ENCODE measurements at regions not wholly inside any gene's neighbourhood (a gene's known extent, or its start where the extent isn't known, plus 50 kb on each side); places are given as distances from the start of the nearest gene placed in this dataset.

DNA sequence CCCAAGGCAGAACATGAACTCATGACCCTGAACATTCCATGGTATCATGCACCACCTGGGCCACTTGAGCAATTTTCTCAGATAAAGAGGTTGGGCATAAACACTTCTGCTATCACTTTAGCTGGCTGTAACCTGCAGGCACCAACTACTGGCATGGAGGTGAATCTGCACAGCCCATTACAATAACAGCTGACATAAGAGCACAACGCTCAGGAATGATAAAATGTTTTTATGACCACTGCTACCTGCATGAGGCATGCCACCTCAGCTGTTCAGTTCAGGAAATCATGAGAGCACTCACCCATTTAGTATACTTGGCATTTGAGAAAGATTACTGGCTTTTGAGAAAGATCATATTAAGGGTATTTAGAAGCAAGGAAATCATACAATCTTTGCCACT, 85.7 kb upstream of the SPIN4 start:
- WGBS (ENCODE audit: insufficient coverage), result no CpG with 5 or more reads among the region's 1 CpG
- POLR2A ChIA-PET, result no interaction called here
- Histone ChIP-seq H3K9me3 (ENCODE audit: control extremely low read depth in 1 of 5, control insufficient read depth in 4 of 5, insufficient read depth in 2 of 5, low read depth in 1 of 5, low read length in 4 of 5) (peaks cover 0 to 6% (median 2%) of the 10 kb centered on the region in 5 experiments), H3K4me1 (ENCODE audit: control extremely low read depth in 1 of 4, control insufficient read depth in 4 of 4, insufficient read depth in 4 of 4, low read length in 3 of 4) (no peaks in the 10 kb centered on the region), H3K4me3 (ENCODE audit: control insufficient read depth in 1 of 7, extremely low read depth in 1 of 7, insufficient read depth in 4 of 7, low read depth in 2 of 7, low read length in 6 of 7) (no peak overlapping the region), H3K27ac (ENCODE audit: insufficient read depth in 1 of 2, low read depth in 1 of 2, low read length in 2 of 2, poor library complexity in 1 of 2, severe bottlenecking in 2 of 2) (no peak overlapping the region), H3K36me3 (ENCODE audit: control insufficient read depth in 4 of 4, insufficient read depth in 4 of 4, low read length in 3 of 4) (peaks cover 0 to 13% (median 0%) of the 10 kb centered on the region in 4 experiments), H3K27me3 (replicated peaks in 2 of 5; ENCODE audit: control insufficient read depth in 4 of 5, insufficient read depth in 5 of 5, low read length in 4 of 5) (no peaks in the 10 kb centered on the region)
- CTCF ChIA-PET, result no interaction called here
- DNase-seq, result no peak

- POLR2A ChIA-PET, result no interaction called here
- CTCF ChIA-PET, result no interaction called here
- WGBS (ENCODE audit: insufficient coverage), result 34% methylated on average over 3 of the region's 6 CpGs
Observed at GRCh38 chrX:63434665-63435064, 83.5 kb upstream of the SPIN4 start.

GRCh38 chrX:63434206-63434605, 83.1 kb upstream of the SPIN4 start:
- Histone ChIP-seq H3K4me3 (ENCODE audit: control insufficient read depth in 1 of 7, extremely low read depth in 1 of 7, insufficient read depth in 4 of 7, low read depth in 2 of 7, low read length in 6 of 7) (no peak overlapping the region), H3K9me3 (ENCODE audit: control extremely low read depth in 1 of 5, control insufficient read depth in 4 of 5, insufficient read depth in 2 of 5, low read depth in 1 of 5, low read length in 4 of 5) (peaks cover 0 to 3% (median 0%) of the 10 kb centered on the region in 5 experiments), H3K36me3 (ENCODE audit: control insufficient read depth in 4 of 4, insufficient read depth in 4 of 4, low read length in 3 of 4) (peaks cover 0 to 20% (median 3%) of the 10 kb centered on the region in 4 experiments), H3K27me3 (replicated peaks in 2 of 5; ENCODE audit: control insufficient read depth in 4 of 5, insufficient read depth in 5 of 5, low read length in 4 of 5) (no peaks in the 10 kb centered on the region), H3K27ac (ENCODE audit: insufficient read depth in 1 of 2, low read depth in 1 of 2, low read length in 2 of 2, poor library complexity in 1 of 2, severe bottlenecking in 2 of 2) (no peak overlapping the region), H3K4me1 (ENCODE audit: control extremely low read depth in 1 of 4, control insufficient read depth in 4 of 4, insufficient read depth in 4 of 4, low read length in 3 of 4) (no peaks in the 10 kb centered on the region)
- WGBS (ENCODE audit: insufficient coverage), result 94% methylated on average over 9 of the region's 10 CpGs
- CTCF ChIA-PET, result no interaction called here
- POLR2A ChIA-PET, result no interaction called here
- no peak for DNase-seq

More at GRCh38 chrX:63434665-63435064, 83.5 kb upstream of the SPIN4 start:
- H3K4me1 ChIP-seq (ENCODE audit: control extremely low read depth in 1 of 4, control insufficient read depth in 4 of 4, insufficient read depth in 4 of 4, low read length in 3 of 4), result no peaks in the 10 kb centered on the region
- H3K27me3 ChIP-seq (replicated peaks in 2 of 5; ENCODE audit: control insufficient read depth in 4 of 5, insufficient read depth in 5 of 5, low read length in 4 of 5), result no peaks in the 10 kb centered on the region
- peaks cover 0 to 3% (median 0%) of the 10 kb centered on the region in 5 experiments for H3K9me3 ChIP-seq (ENCODE audit: control extremely low read depth in 1 of 5, control insufficient read depth in 4 of 5, insufficient read depth in 2 of 5, low read depth in 1 of 5, low read length in 4 of 5)
- H3K4me3 ChIP-seq (ENCODE audit: control insufficient read depth in 1 of 7, extremely low read depth in 1 of 7, insufficient read depth in 4 of 7, low read depth in 2 of 7, low read length in 6 of 7), result no peak overlapping the region
- DNase-seq, result no peak
- H3K36me3 ChIP-seq (ENCODE audit: control insufficient read depth in 4 of 4, insufficient read depth in 4 of 4, low read length in 3 of 4), result peaks cover 0 to 16% (median 3%) of the 10 kb centered on the region in 4 experiments
- H3K27ac ChIP-seq (ENCODE audit: insufficient read depth in 1 of 2, low read depth in 1 of 2, low read length in 2 of 2, poor library complexity in 1 of 2, severe bottlenecking in 2 of 2), result no peak overlapping the region

DNA sequence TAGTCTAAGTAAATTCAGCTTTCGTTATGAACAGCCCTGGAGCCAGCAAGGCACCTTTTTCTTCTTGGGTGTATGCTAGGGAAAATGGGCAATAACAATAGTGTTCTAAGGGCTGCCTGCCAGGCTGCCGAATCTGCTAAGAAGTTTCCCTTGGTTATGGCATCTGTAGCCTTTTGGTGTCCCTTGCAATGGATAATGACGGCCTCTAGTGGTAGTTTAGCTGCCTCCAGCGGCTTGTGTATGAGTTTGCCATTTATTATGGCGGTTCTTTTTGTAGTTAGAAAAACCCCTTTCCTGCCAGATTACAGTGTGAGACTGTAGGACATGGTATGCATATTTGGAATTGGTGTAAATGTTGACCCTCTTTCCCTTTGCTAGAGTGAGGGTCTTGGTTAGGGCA, 78.9 kb upstream of the SPIN4 start:
- H3K4me3 ChIP-seq (ENCODE audit: control insufficient read depth in 1 of 7, extremely low read depth in 1 of 7, insufficient read depth in 4 of 7, low read depth in 2 of 7, low read length in 6 of 7), result no peak overlapping the region
- H3K9me3 ChIP-seq (ENCODE audit: control extremely low read depth in 1 of 5, control insufficient read depth in 4 of 5, insufficient read depth in 2 of 5, low read depth in 1 of 5, low read length in 4 of 5), result peaks cover 0 to 5% (median 1%) of the 10 kb centered on the region in 5 experiments
- peaks cover 0 to 36% (median 6%) of the 10 kb centered on the region in 4 experiments for H3K36me3 ChIP-seq (ENCODE audit: control insufficient read depth in 4 of 4, insufficient read depth in 4 of 4, low read length in 3 of 4)
- POLR2A ChIA-PET, result no interaction called here
- CTCF ChIA-PET, result no interaction called here
- no peaks in the 10 kb centered on the region for H3K27me3 ChIP-seq (replicated peaks in 2 of 5; ENCODE audit: control insufficient read depth in 4 of 5, insufficient read depth in 5 of 5, low read length in 4 of 5)
- no peak overlapping the region for H3K27ac ChIP-seq (ENCODE audit: insufficient read depth in 1 of 2, low read depth in 1 of 2, low read length in 2 of 2, poor library complexity in 1 of 2, severe bottlenecking in 2 of 2)
- no peak for DNase-seq
- 65% methylated on average over 5 of the region's 5 CpGs for WGBS (ENCODE audit: insufficient coverage)
- H3K4me1 ChIP-seq (ENCODE audit: control extremely low read depth in 1 of 4, control insufficient read depth in 4 of 4, insufficient read depth in 4 of 4, low read length in 3 of 4), result no peaks in the 10 kb centered on the region

GRCh38 chrX:63428348-63428747, 77.2 kb upstream of the SPIN4 start:
- ChIA-PET CTCF (no interaction called here), POLR2A (no interaction called here)
- WGBS (ENCODE audit: insufficient coverage), result 84% methylated on average over 4 of the region's 5 CpGs
- Histone ChIP-seq H3K4me1 (ENCODE audit: control extremely low read depth in 1 of 4, control insufficient read depth in 4 of 4, insufficient read depth in 4 of 4, low read length in 3 of 4) (no peaks in the 10 kb centered on the region), H3K36me3 (ENCODE audit: control insufficient read depth in 4 of 4, insufficient read depth in 4 of 4, low read length in 3 of 4) (peaks cover 0 to 44% (median 6%) of the 10 kb centered on the region in 4 experiments), H3K4me3 (ENCODE audit: control insufficient read depth in 1 of 7, extremely low read depth in 1 of 7, insufficient read depth in 4 of 7, low read depth in 2 of 7, low read length in 6 of 7) (no peak overlapping the region), H3K27me3 (replicated peaks in 2 of 5; ENCODE audit: control insufficient read depth in 4 of 5, insufficient read depth in 5 of 5, low read length in 4 of 5) (no peaks in the 10 kb centered on the region), H3K9me3 (ENCODE audit: control extremely low read depth in 1 of 5, control insufficient read depth in 4 of 5, insufficient read depth in 2 of 5, low read depth in 1 of 5, low read length in 4 of 5) (peaks cover 0 to 7% (median 1%) of the 10 kb centered on the region in 5 experiments), H3K27ac (ENCODE audit: insufficient read depth in 1 of 2, low read depth in 1 of 2, low read length in 2 of 2, poor library complexity in 1 of 2, severe bottlenecking in 2 of 2) (no peak overlapping the region)
- no peak for DNase-seq

DNA sequence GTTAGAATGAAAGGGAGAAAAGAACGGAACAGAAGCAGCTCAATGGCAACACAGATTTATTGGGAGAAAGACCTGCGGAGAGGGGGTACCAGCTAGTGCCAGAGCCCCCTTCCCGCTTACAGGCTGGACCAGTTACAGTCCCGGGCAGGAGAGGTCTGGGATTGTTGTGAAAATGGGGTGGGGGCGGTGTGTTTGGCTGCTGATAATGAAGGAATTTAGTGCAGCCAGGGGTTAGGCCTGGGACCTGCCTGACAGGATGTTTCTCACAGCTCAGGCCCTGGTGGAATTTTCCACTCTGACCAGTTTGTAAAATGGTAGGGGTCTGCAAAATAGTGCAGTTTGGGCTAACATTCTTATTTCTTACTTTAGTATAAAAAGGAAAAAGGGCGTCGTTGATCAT, 75.4 kb upstream of the SPIN4 start:
- peaks cover 0 to 37% (median 6%) of the 10 kb centered on the region in 4 experiments for H3K36me3 ChIP-seq (ENCODE audit: control insufficient read depth in 4 of 4, insufficient read depth in 4 of 4, low read length in 3 of 4)
- H3K4me3 ChIP-seq (ENCODE audit: control insufficient read depth in 1 of 7, extremely low read depth in 1 of 7, insufficient read depth in 4 of 7, low read depth in 2 of 7, low read length in 6 of 7), result no peak overlapping the region
- H3K27ac ChIP-seq (ENCODE audit: insufficient read depth in 1 of 2, low read depth in 1 of 2, low read length in 2 of 2, poor library complexity in 1 of 2, severe bottlenecking in 2 of 2), result no peak overlapping the region
- WGBS (ENCODE audit: insufficient coverage), result 81% methylated on average over 3 of the region's 7 CpGs
- peaks cover 0 to 4% (median 2%) of the 10 kb centered on the region in 5 experiments for H3K9me3 ChIP-seq (ENCODE audit: control extremely low read depth in 1 of 5, control insufficient read depth in 4 of 5, insufficient read depth in 2 of 5, low read depth in 1 of 5, low read length in 4 of 5)
- ChIA-PET CTCF (no interaction called here), POLR2A (no interaction called here)
- no peaks in the 10 kb centered on the region for H3K27me3 ChIP-seq (replicated peaks in 2 of 5; ENCODE audit: control insufficient read depth in 4 of 5, insufficient read depth in 5 of 5, low read length in 4 of 5)
- H3K4me1 ChIP-seq (ENCODE audit: control extremely low read depth in 1 of 4, control insufficient read depth in 4 of 4, insufficient read depth in 4 of 4, low read length in 3 of 4), result no peaks in the 10 kb centered on the region
- no peak for DNase-seq

DNA sequence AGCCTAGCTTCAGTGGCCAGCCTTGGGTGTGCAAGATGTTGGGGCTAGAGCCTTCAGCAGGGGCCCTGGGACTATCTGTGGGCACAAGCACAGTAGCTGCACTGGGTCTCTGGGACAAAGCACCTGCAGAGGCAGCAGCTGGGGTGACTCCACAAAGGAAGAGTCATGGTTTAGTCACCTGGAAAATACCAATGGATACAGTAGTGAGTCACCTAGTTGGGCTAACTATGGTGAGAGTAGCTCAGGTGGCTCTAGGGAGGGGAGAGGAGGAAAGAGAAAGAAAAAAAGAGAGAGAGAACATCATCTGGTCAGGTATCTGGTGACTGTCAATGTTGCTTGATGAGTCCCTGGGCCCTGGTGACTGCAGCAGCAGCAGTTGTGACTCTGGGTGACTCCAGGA, 72.9 kb upstream of the SPIN4 start:
- H3K36me3 ChIP-seq (ENCODE audit: control insufficient read depth in 4 of 4, insufficient read depth in 4 of 4, low read length in 3 of 4), result peaks cover 0 to 24% (median 2%) of the 10 kb centered on the region in 4 experiments
- ChIA-PET CTCF (no interaction called here), POLR2A (no interaction called here)
- peaks cover 0 to 4% (median 1%) of the 10 kb centered on the region in 5 experiments for H3K9me3 ChIP-seq (ENCODE audit: control extremely low read depth in 1 of 5, control insufficient read depth in 4 of 5, insufficient read depth in 2 of 5, low read depth in 1 of 5, low read length in 4 of 5)
- H3K27ac ChIP-seq (ENCODE audit: insufficient read depth in 1 of 2, low read depth in 1 of 2, low read length in 2 of 2, poor library complexity in 1 of 2, severe bottlenecking in 2 of 2), result no peak overlapping the region
- H3K27me3 ChIP-seq (replicated peaks in 2 of 5; ENCODE audit: control insufficient read depth in 4 of 5, insufficient read depth in 5 of 5, low read length in 4 of 5), result no peaks in the 10 kb centered on the region
- no peaks in the 10 kb centered on the region for H3K4me1 ChIP-seq (ENCODE audit: control extremely low read depth in 1 of 4, control insufficient read depth in 4 of 4, insufficient read depth in 4 of 4, low read length in 3 of 4)
- H3K4me3 ChIP-seq (ENCODE audit: control insufficient read depth in 1 of 7, extremely low read depth in 1 of 7, insufficient read depth in 4 of 7, low read depth in 2 of 7, low read length in 6 of 7), result no peak overlapping the region
- no peak for DNase-seq

Data from common myeloid progenitor, CD34-positive (primary cell).